HCT116 (cell line): ENCODE measurements at regions not wholly inside any gene's neighbourhood (a gene's known extent, or its start where the extent isn't known, plus 50 kb on each side); places are given as distances from the start of the nearest gene placed in this dataset.

Experiments used
- ATAC-seq: fragments of 200-7000 bp; cut with Tn5 transposase; 2 replicates; pipeline ENCODE4 v1.9.1; 2020; ENCODE audit warnings: mild to moderate bottlenecking, moderate library complexity
- BruUV-seq: library from RNA; stranded (reverse); fragments of 400-500 nt; replicated peaks from 2 replicates; lab custom pipeline; 2021; lab: Mats Ljungman, UMichigan
- CTCF ChIA-PET: fragments of 300-600 bp; sonication (Branson Sonifier 250); formaldehyde crosslinking; loops from one replicate; lab custom pipeline; 2021; ENCODE audit warnings: antibody characterized with exemption; lab: Charles Lee
- POLR2A ChIA-PET: fragments of 300-600, 350-600 bp; sonication (Branson Sonifier 250); formaldehyde crosslinking; loops from one replicate; lab custom pipeline; 2021; ENCODE audit warnings: antibody characterized with exemption; lab: Charles Lee
- RAD21 ChIA-PET, 2 experiments: fragments of 300-600 bp; sonication (Branson Sonifier 250); formaldehyde crosslinking; loops; one replicate each; lab custom pipeline; 2023; ENCODE audit warnings: low total read pairs in 2 of 2; ENCODE audit not compliant: uncharacterized antibody in 2 of 2, unreplicated experiment in 2 of 2, low non-redundant PET in 1 of 2; lab: Charles Lee
- DNase-seq: peaks from one replicate; pipeline ENCODE4 v3.0.0-alpha.2; 2010; ENCODE audit warnings: low read depth, low spot score
- H2AFZ ChIP-seq: fragments of 200-600 bp; shearing (Covaris generic), sonication (generic); 2 replicates; pipeline ENCODE4 v1.6.1; 2017; ENCODE audit warnings: low read depth, mixed run types, mixed read lengths, antibody characterized with exemption, low read length; ENCODE audit not compliant: poor library complexity, severe bottlenecking
- H3K27ac ChIP-seq: 2 replicates; pipeline ENCODE4 v1.5.1; 2012; ENCODE audit warnings: low read depth, low read length
- H3K27me3 ChIP-seq: fragments of 200-600 bp; sonication (generic); 2 replicates; pipeline ENCODE4 v1.6.1; 2016; ENCODE audit warnings: mixed run types, low read length, mixed read lengths; ENCODE audit not compliant: insufficient read depth
- H3K36me3 ChIP-seq, 2 experiments: fragments of 200-500 bp in 1 of 2; fragments of 200-600 bp in 1 of 2; sonication (Bioruptor generic) in 1 of 2; sonication (generic) in 1 of 2; 2 replicates each; pipeline versions ENCODE4 v1.5.1 to v1.6.1; 2014 to 2016; ENCODE audit warnings: low read length in 2 of 2, inconsistent platforms in 1 of 2, mixed read lengths in 1 of 2, mixed run types in 1 of 2; ENCODE audit not compliant: insufficient read depth in 2 of 2, control insufficient read depth in 1 of 2
- H3K4me1 ChIP-seq, 2 experiments: fragments of 200-600 bp in 1 of 2; sonication (generic) in 1 of 2; 2 replicates each; pipeline versions ENCODE4 v1.5.1 to v1.6.1; 2012 to 2017; ENCODE audit warnings: low read length in 2 of 2, inconsistent platforms in 1 of 2, mild to moderate bottlenecking in 1 of 2, mixed read lengths in 1 of 2, mixed run types in 1 of 2, moderate library complexity in 1 of 2; ENCODE audit not compliant: insufficient read depth in 2 of 2, control insufficient read depth in 1 of 2
- H3K4me2 ChIP-seq: fragments of 200-600 bp; sonication (generic); 2 replicates; pipeline ENCODE4 v1.6.1; 2017; ENCODE audit warnings: mixed run types, low read length, mixed read lengths
- H3K4me3 ChIP-seq, 2 experiments: fragments of 200-600 bp in 1 of 2; sonication (generic) in 1 of 2; replicated peaks in 1 of 2; 2 replicates each; pipeline ENCODE4 v1.5.1; 2011 to 2016; ENCODE audit warnings: low read length in 2 of 2, control low read depth in 1 of 2, low read depth in 1 of 2, mild to moderate bottlenecking in 1 of 2, mixed read lengths in 1 of 2, mixed run types in 1 of 2
- H3K79me2 ChIP-seq: fragments of 200-600 bp; sonication (generic); 2 replicates; pipeline ENCODE4 v1.6.1; 2017; ENCODE audit warnings: mild to moderate bottlenecking, mixed run types, low read length, moderate library complexity, mixed read lengths; ENCODE audit not compliant: insufficient read depth
- H3K9ac ChIP-seq: fragments of 200-600 bp; sonication (generic); 2 replicates; pipeline ENCODE4 v1.6.1; 2016; ENCODE audit warnings: low read length, mixed read lengths
- H3K9me2 ChIP-seq: fragments of 200-600 bp; sonication (generic), shearing (Covaris generic); 2 replicates; pipeline ENCODE4 v1.6.1; 2017; ENCODE audit warnings: mixed run types, mild to moderate bottlenecking, moderate library complexity; ENCODE audit not compliant: insufficient read depth
- H3K9me3 ChIP-seq, 2 experiments: fragments of 200-500 bp in 1 of 2; fragments of 200-600 bp in 1 of 2; sonication (Bioruptor generic) in 1 of 2; sonication (generic) in 1 of 2; 2 replicates each; pipeline ENCODE4 v1.6.1; 2014 to 2017; ENCODE audit warnings: low read length in 2 of 2, mixed read lengths in 2 of 2, inconsistent platforms in 1 of 2, low read depth in 1 of 2, mild to moderate bottlenecking in 1 of 2, mixed run types in 1 of 2, moderate library complexity in 1 of 2; ENCODE audit not compliant: control insufficient read depth in 1 of 2, insufficient read depth in 1 of 2
- H4K20me1 ChIP-seq: fragments of 200-600 bp; sonication (generic), shearing (Covaris generic); 2 replicates; pipeline ENCODE4 v1.6.1; 2017; ENCODE audit warnings: mixed run types, mild to moderate bottlenecking, moderate library complexity; ENCODE audit not compliant: insufficient read depth
- ELF1 ChIP-seq: IDR thresholded peaks from 2 replicates; pipeline ENCODE4 v1.6.1; 2012; ENCODE audit warnings: low read depth, borderline replicate concordance
- EZH2 ChIP-seq: fragments of 200-600 bp; sonication (generic); IDR thresholded peaks from 2 replicates; pipeline ENCODE4 v1.6.1; 2017; ENCODE audit warnings: antibody characterized with exemption, mixed run types
- EZH2phosphoT487 ChIP-seq: fragments of 200-600 bp; IDR thresholded peaks from 2 replicates; pipeline ENCODE4 v1.6.1; 2018; ENCODE audit warnings: antibody characterized with exemption, borderline replicate concordance
- FOSL1 ChIP-seq: IDR thresholded peaks from 2 replicates; pipeline ENCODE4 v1.6.1; 2012; ENCODE audit warnings: low read depth
- JUND ChIP-seq: IDR thresholded peaks from 2 replicates; pipeline ENCODE4 v1.6.1; 2012
- POLR2A ChIP-seq: IDR thresholded peaks from 2 replicates; pipeline ENCODE4 v1.7.0; 2011; ENCODE audit warnings: borderline replicate concordance; ENCODE audit not compliant: insufficient read depth, insufficient read length; ENCODE audit errors: extremely low read depth
- POLR2AphosphoS5 ChIP-seq: IDR thresholded peaks from 2 replicates; pipeline ENCODE4 v1.6.1; 2011; ENCODE audit warnings: mild to moderate bottlenecking, low read depth, low read length, moderate library complexity
- TCF7L2 ChIP-seq: IDR thresholded peaks from 2 replicates; pipeline ENCODE4 v1.7.0; 2011; ENCODE audit warnings: borderline replicate concordance, inconsistent platforms; ENCODE audit not compliant: insufficient read depth, insufficient read length; ENCODE audit errors: extremely low read depth
- YY1 ChIP-seq: IDR thresholded peaks from 2 replicates; pipeline ENCODE4 v1.6.1; 2011; ENCODE audit warnings: low read length, low read depth, moderate library complexity, mild to moderate bottlenecking; ENCODE audit not compliant: insufficient replicate concordance; ENCODE audit errors: extremely low read depth
- intact Hi-C: fragments of 100-400 bp; cut with micrococcal nuclease; formaldehyde crosslinking; loops from 2 replicates; pipeline ENCODE4 v1.10.0; 2022
- TF ChIP-seq, protein P1 (sequence below), 3 experiments: fragments of 200-600 bp in 1 of 3; sonication (generic) in 1 of 3; IDR thresholded peaks in 2 of 3; conservative IDR thresholded peaks in 1 of 3; 2 replicates each; pipeline ENCODE4 v1.5.1; 2012 to 2017; ENCODE audit warnings: low read depth in 2 of 3, low read length in 2 of 3, antibody characterized with exemption in 1 of 3, borderline replicate concordance in 1 of 3, control low read depth in 1 of 3, mild to moderate bottlenecking in 1 of 3, mixed read lengths in 1 of 3, mixed run types in 1 of 3, moderate library complexity in 1 of 3; ENCODE audit not compliant: insufficient read depth in 1 of 3

GRCh38 chrX:40852586-40852985 is 117.2 kb upstream of the MED14 start:
- ChIA-PET RAD21 (no interaction called here), POLR2A (no interaction called here), CTCF (no interaction called here)
- H3K4me1 ChIP-seq: no peaks in the 10 kb centered on the region
- H3K9me3 ChIP-seq: no peaks in the 10 kb centered on the region
- no TSS peak for BruUV-seq
- no peaks in the 10 kb centered on the region for H3K27me3 ChIP-seq
- H3K9ac ChIP-seq: no peak overlapping the region
- DNase-seq: no peak
- H3K4me2 ChIP-seq: no peak overlapping the region
- no peaks in the 10 kb centered on the region for H3K36me3 ChIP-seq
- no peak overlapping the region for H3K27ac ChIP-seq
- H4K20me1 ChIP-seq: no peaks in the 10 kb centered on the region
- H2AFZ ChIP-seq: no peak overlapping the region
- H3K9me2 ChIP-seq: no peaks in the 10 kb centered on the region
- H3K4me3 ChIP-seq: no peak overlapping the region
- H3K79me2 ChIP-seq: no peaks in the 10 kb centered on the region
- TF ChIP-seq EZH2phosphoT487 (no peak), TCF7L2 (no peak), ELF1 (no peak)
- TF ChIP-seq, all 23 proteins: peak for 0
- intact Hi-C loops: no loop called here
- ATAC-seq: no peak

DNA sequence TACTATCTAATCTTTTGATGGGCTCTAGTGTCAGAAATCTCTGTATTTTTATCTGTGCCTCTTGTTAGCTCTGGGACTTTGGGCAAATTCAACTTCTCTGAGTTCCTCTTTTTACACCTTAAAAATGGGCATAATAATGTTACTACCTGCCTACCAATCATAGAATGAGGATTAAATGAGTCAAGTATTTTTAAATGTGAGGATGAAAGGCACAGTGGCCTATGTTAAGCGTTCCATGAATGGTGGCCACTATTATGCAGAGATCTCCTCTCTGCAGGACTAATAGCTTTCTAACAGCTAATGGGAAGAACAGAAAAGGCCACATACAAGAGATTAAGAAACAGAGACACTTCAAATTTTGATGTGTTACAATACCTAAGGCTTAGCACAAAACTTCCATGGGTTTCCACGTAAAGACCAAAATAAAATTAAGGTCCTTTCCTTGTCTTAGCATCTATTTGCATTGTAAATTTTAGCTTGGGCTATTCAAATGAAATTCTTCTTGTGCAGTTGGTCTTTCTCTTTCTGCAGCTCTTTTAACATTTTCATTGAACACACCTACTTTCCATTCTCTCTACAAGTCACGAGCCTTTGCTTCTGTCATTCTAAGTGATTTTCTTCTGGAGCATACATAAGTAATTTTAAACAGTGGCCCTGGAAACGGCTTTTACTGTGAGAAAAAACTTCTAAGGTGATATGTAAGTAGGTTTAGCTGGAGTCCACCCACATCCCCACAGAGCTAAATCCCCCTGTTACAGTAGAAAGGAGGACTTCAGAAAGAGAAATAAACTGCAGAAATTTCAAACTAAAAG is 117.9 kb upstream of the MED14 start:
- intact Hi-C loops: no loop called here
- Histone ChIP-seq H3K27ac (no peak overlapping the region), H3K4me3 (no peak overlapping the region), H3K9me2 (no peaks in the 10 kb centered on the region), H3K27me3 (no peaks in the 10 kb centered on the region), H3K4me1 (no peaks in the 10 kb centered on the region), H3K36me3 (no peaks in the 10 kb centered on the region), H2AFZ (no peak overlapping the region), H3K4me2 (no peak overlapping the region), H3K79me2 (no peaks in the 10 kb centered on the region), H3K9ac (no peak overlapping the region), H3K9me3 (no peaks in the 10 kb centered on the region)
- RAD21 ChIA-PET: no interaction called here
- CTCF ChIA-PET: no interaction called here
- no TSS peak for BruUV-seq
- DNase-seq: no peak
- POLR2A ChIA-PET: no interaction called here
- ATAC-seq: no peak
- TF ChIP-seq EZH2 (no peak), FOSL1 (no peak), POLR2AphosphoS5 (no peak), JUND (no peak), EZH2phosphoT487 (no peak), YY1 (no peak), TCF7L2 (no peak), POLR2A (no peak)
- TF ChIP-seq, protein P1, sequence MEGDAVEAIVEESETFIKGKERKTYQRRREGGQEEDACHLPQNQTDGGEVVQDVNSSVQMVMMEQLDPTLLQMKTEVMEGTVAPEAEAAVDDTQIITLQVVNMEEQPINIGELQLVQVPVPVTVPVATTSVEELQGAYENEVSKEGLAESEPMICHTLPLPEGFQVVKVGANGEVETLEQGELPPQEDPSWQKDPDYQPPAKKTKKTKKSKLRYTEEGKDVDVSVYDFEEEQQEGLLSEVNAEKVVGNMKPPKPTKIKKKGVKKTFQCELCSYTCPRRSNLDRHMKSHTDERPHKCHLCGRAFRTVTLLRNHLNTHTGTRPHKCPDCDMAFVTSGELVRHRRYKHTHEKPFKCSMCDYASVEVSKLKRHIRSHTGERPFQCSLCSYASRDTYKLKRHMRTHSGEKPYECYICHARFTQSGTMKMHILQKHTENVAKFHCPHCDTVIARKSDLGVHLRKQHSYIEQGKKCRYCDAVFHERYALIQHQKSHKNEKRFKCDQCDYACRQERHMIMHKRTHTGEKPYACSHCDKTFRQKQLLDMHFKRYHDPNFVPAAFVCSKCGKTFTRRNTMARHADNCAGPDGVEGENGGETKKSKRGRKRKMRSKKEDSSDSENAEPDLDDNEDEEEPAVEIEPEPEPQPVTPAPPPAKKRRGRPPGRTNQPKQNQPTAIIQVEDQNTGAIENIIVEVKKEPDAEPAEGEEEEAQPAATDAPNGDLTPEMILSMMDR (IDR thresholded peaks at IDR 0.05 in 2 of 3, conservative IDR thresholded peaks at IDR 0.05 in 1 of 3; ENCODE audit: borderline replicate concordance in 1 of 3, insufficient read depth in 1 of 3, low read depth in 2 of 3, low read length in 2 of 3): no peak
- TF ChIP-seq, all 23 proteins: peak for 0
- no peaks in the 10 kb centered on the region for H4K20me1 ChIP-seq
